ENCODE measurements at regions not wholly inside any gene's neighbourhood (a gene's known extent, or its start where the extent isn't known, plus 50 kb on each side); places are given as distances from the start of the nearest gene placed in this dataset.

DNA sequence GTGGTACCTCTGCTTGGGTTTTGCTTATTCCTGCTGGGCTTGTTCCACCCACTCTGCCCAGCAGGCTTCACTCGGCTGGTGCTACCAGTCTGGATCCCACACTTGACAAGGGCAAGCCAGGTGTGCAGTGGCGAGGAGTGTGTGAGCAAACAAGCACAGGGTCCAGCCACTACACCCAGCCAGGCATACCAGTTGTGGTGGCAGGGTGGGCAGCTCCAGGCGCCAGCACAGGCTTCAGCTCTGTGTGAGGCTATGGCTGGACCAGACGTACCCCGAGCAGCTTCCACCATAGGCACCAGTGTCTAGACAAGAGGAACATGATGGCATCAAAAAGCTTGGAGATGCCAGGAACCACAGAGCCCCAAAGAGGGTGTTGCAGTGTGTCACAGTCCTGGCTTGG lies 93.1 kb upstream of the GALNT5 start:
- Histone ChIP-seq H3K4me1 (no peaks in the 10 kb centered on the region), H3K27ac (no peak overlapping the region), H3K36me3 (no peaks in the 10 kb centered on the region), H3K4me3 (no peak overlapping the region), H3K9me3 (peaks cover 0 to 8% (median 0%) of the 10 kb centered on the region in 4 donors), H3K27me3 (no peaks in the 10 kb centered on the region)
- WGBS, 2 donors = 96% methylated on average over 5 of the region's 5 CpGs; no CpG with 5 or more reads in 1 of the 2 donors
- peak in 1 of 2 donors; percentile 24 for DNase-seq
- TF ChIP-seq POLR2A (IDR thresholded peaks at IDR 0.05) = no peak
- TF ChIP-seq EP300 (IDR thresholded peaks at IDR 0.05) = no peak
- TF ChIP-seq POLR2AphosphoS5 (IDR thresholded peaks at IDR 0.05) = no peak
- TF ChIP-seq, protein P1, sequence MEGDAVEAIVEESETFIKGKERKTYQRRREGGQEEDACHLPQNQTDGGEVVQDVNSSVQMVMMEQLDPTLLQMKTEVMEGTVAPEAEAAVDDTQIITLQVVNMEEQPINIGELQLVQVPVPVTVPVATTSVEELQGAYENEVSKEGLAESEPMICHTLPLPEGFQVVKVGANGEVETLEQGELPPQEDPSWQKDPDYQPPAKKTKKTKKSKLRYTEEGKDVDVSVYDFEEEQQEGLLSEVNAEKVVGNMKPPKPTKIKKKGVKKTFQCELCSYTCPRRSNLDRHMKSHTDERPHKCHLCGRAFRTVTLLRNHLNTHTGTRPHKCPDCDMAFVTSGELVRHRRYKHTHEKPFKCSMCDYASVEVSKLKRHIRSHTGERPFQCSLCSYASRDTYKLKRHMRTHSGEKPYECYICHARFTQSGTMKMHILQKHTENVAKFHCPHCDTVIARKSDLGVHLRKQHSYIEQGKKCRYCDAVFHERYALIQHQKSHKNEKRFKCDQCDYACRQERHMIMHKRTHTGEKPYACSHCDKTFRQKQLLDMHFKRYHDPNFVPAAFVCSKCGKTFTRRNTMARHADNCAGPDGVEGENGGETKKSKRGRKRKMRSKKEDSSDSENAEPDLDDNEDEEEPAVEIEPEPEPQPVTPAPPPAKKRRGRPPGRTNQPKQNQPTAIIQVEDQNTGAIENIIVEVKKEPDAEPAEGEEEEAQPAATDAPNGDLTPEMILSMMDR (IDR thresholded peaks at IDR 0.05) = no peak
- peak in 1 of 2 donors; percentile 28 for ATAC-seq (ENCODE audit: low FRiP score in 2 of 2)

DNA sequence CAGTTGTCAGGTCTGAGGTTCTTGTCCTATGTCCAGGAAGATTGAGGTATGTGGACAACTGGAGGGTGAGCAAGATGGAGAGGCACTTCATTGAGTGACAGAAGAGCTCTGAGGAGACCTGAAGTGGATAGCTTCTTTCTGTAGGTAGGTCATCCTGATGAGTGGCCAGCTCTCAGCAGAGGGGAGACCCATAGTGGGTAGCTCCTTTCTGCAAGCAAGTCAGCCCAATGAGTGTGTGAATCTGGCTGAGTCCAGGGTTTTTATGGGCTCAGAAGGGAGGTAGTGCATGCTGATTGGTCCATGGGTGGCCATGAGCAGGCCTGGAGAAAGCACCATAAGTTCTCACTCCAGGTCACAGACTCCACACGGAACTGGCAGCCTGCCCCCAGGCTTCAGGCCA lies 92.6 kb upstream of the GALNT5 start:
- WGBS, 2 donors = 80 to 100% methylated on average over 1 of the region's 1 CpG
- no peak overlapping the region for H3K4me3 ChIP-seq
- no peaks in the 10 kb centered on the region for H3K4me1 ChIP-seq
- no peaks in the 10 kb centered on the region for H3K36me3 ChIP-seq
- no peaks in the 10 kb centered on the region for H3K27me3 ChIP-seq
- H3K27ac ChIP-seq = no peak overlapping the region
- no peak for DNase-seq
- TF ChIP-seq EP300 (IDR thresholded peaks at IDR 0.05) (no peak), POLR2A (IDR thresholded peaks at IDR 0.05) (no peak), POLR2AphosphoS5 (IDR thresholded peaks at IDR 0.05) (no peak)
- TF ChIP-seq, protein P1 (IDR thresholded peaks at IDR 0.05) = no peak
- H3K9me3 ChIP-seq = peaks cover 0 to 8% (median 0%) of the 10 kb centered on the region in 4 donors
- peak in 1 of 2 donors; percentile 27 for ATAC-seq (ENCODE audit: low FRiP score in 2 of 2)

DNA sequence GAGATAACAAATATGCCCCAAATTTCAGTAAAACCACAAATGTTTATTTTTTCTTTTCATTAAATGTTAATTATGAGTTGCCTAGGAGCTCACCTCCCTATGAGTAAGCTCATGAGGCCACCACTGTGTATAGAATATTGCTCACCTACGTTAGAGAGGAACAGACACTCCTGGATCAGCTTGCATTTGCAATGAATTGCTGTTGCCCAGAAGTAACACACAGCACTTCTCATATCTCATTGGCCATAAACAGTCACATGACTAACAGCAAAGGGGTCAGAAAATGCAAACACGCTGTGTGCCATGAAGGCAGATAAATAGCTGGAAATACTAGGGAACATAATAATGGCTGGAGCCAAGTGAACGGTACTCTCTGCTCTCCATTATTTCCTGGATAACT lies 89.0 kb upstream of the GALNT5 start:
- no peak for DNase-seq
- no peaks in the 10 kb centered on the region for H3K36me3 ChIP-seq
- 80 to 81% methylated on average over 3 of the region's 3 CpGs for WGBS, 2 donors
- H3K27me3 ChIP-seq = no peaks in the 10 kb centered on the region
- no peak for ATAC-seq (ENCODE audit: low FRiP score in 2 of 2)
- H3K27ac ChIP-seq = no peak overlapping the region
- TF ChIP-seq, protein P1 (IDR thresholded peaks at IDR 0.05) = no peak
- no peak for TF ChIP-seq POLR2AphosphoS5 (IDR thresholded peaks at IDR 0.05)
- TF ChIP-seq POLR2A (IDR thresholded peaks at IDR 0.05) = no peak
- TF ChIP-seq EP300 (IDR thresholded peaks at IDR 0.05) = no peak
- no peak overlapping the region for H3K4me3 ChIP-seq
- peaks cover 0 to 8% (median 0%) of the 10 kb centered on the region in 4 donors for H3K9me3 ChIP-seq
- H3K4me1 ChIP-seq = no peaks in the 10 kb centered on the region

DNA sequence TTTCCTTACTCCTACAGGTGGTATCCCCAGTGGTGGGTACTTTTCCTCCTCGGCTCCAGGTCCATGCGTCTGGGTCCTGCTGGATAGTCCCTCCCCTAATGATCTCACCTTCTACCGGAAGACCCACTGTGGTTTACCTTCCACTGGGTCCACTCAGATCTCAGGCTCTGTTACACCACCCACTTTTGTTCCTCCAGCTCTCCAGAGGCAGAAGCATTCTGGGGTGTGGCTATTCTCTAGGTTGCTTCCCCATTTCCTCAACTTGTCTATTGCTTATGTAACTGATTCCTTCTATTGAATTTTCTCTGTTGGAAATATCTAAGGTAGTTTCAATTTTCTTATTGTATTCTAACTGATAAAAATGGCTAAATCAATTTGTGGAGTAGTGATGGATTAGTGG lies 87.6 kb upstream of the GALNT5 start:
- WGBS, 2 donors = 86 to 92% methylated on average over 3 of the region's 3 CpGs
- Histone ChIP-seq H3K27me3 (no peaks in the 10 kb centered on the region), H3K4me1 (no peaks in the 10 kb centered on the region), H3K27ac (no peak overlapping the region), H3K4me3 (no peak overlapping the region), H3K36me3 (no peaks in the 10 kb centered on the region), H3K9me3 (peaks cover 0 to 4% (median 0%) of the 10 kb centered on the region in 4 donors)
- TF ChIP-seq POLR2A (IDR thresholded peaks at IDR 0.05) (no peak), EP300 (IDR thresholded peaks at IDR 0.05) (no peak), POLR2AphosphoS5 (IDR thresholded peaks at IDR 0.05) (no peak)
- TF ChIP-seq, protein P1 (IDR thresholded peaks at IDR 0.05) = no peak
- DNase-seq = no peak
- ATAC-seq (ENCODE audit: low FRiP score in 2 of 2) = no peak

DNA sequence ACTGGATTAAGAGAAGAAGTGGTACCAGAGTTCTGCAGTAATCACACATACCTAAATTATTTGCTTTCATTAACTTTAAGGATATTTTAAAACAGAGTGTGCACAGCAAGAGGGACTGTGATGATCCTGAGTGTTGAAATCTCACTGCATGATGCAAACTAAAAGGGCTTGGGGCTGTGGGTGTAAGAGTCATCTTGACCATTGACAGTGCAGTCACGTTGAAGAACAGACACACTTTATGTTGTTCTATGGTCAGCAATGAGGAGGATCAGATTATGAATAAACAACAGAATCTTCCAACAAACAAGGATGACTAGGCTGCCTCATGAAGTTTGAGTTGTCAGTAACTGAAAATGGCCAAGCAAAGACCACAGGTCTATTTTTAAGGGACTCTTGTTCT lies 87.2 kb upstream of the GALNT5 start:
- Histone ChIP-seq H3K4me1 (no peaks in the 10 kb centered on the region), H3K4me3 (no peak overlapping the region), H3K27ac (no peak overlapping the region), H3K36me3 (no peaks in the 10 kb centered on the region), H3K9me3 (no peaks in the 10 kb centered on the region), H3K27me3 (no peaks in the 10 kb centered on the region)
- ATAC-seq (ENCODE audit: low FRiP score in 2 of 2) = no peak
- TF ChIP-seq EP300 (IDR thresholded peaks at IDR 0.05) = no peak
- TF ChIP-seq POLR2AphosphoS5 (IDR thresholded peaks at IDR 0.05) = no peak
- no peak for TF ChIP-seq POLR2A (IDR thresholded peaks at IDR 0.05)
- TF ChIP-seq, protein P1 (IDR thresholded peaks at IDR 0.05) = no peak
- WGBS, 2 donors = 74 to 82% methylated on average over 1 of the region's 1 CpG
- DNase-seq = no peak
